Mammary epithelial cell (primary cell): ENCODE measurements at regions not wholly inside any gene's neighbourhood (a gene's known extent, or its start where the extent isn't known, plus 50 kb on each side); places are given as distances from the start of the nearest gene placed in this dataset.

ENCODE experiments used
- EZH2 ChIP-seq: IDR thresholded peaks from 2 replicates; pipeline ENCODE4 v1.6.1; 2012; ENCODE audit warnings: low read length, inconsistent platforms, borderline replicate concordance
- TF ChIP-seq, protein P1 (sequence below), 2 donors: IDR thresholded peaks in 1 of 2; conservative IDR thresholded peaks in 1 of 2; 2 replicates each; pipeline ENCODE4 v1.5.1; 2011 to 2012; ENCODE audit warnings: inconsistent platforms in 2 of 2, low read length in 2 of 2, mild to moderate bottlenecking in 2 of 2, control low read depth in 1 of 2, low read depth in 1 of 2; ENCODE audit not compliant: insufficient read depth in 1 of 2; ENCODE audit errors: extremely low read depth in 1 of 2

DNA sequence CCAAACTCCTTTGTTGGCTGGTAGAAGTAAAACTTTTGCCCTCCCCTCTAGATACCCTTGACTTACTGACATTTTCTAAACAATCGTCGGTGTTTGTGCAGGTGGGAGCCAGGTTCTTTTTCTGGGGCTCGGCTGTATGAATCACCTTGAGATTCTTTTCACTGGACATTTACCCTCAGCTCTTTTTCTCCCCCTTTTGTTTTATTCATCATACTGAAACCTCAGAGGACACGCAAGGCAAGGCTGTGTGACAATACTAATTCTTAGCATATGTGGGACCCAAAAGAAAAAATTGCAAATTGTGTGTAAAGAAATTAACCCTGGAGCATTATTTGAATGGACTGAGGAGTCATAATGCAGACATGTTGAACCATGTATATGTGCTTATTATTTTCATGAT lies 194.0 kb downstream of the PCDH19 start:
- TF ChIP-seq, protein P1, sequence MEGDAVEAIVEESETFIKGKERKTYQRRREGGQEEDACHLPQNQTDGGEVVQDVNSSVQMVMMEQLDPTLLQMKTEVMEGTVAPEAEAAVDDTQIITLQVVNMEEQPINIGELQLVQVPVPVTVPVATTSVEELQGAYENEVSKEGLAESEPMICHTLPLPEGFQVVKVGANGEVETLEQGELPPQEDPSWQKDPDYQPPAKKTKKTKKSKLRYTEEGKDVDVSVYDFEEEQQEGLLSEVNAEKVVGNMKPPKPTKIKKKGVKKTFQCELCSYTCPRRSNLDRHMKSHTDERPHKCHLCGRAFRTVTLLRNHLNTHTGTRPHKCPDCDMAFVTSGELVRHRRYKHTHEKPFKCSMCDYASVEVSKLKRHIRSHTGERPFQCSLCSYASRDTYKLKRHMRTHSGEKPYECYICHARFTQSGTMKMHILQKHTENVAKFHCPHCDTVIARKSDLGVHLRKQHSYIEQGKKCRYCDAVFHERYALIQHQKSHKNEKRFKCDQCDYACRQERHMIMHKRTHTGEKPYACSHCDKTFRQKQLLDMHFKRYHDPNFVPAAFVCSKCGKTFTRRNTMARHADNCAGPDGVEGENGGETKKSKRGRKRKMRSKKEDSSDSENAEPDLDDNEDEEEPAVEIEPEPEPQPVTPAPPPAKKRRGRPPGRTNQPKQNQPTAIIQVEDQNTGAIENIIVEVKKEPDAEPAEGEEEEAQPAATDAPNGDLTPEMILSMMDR (conservative IDR thresholded peaks at IDR 0.05 in 1 of 2, IDR thresholded peaks at IDR 0.05 in 1 of 2; ENCODE audit: extremely low read depth in 1 of 2, insufficient read depth in 1 of 2, low read depth in 1 of 2, low read length in 2 of 2), result no peak
- no peak for TF ChIP-seq EZH2
